ENCODE measurements at regions not wholly inside any gene's neighbourhood (a gene's known extent, or its start where the extent isn't known, plus 50 kb on each side); places are given as distances from the start of the nearest gene placed in this dataset.

GRCh38 chr10:78526347-78526746 is 492.7 kb downstream of the RPS24 start:
- DNase-seq, result no peak

DNA sequence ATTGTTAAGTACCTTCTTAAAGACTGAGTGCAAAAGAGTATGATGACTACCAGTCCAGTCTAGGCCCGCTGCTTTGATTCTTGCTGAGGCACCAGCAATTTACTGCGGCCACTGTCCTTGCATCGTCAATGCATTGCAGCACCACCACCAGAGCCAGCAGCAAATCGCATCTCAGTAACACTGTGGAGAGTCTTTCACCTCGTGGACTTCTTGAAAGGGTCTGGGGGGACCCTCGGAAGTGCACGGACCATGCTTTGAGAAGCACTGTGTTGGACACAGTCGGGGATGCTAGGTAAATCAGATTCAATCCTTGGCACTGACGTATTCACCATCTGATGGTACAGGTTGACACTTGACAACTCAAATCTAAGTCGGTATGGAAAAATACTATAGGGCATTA is 493.6 kb downstream of the RPS24 start:
- no peak for DNase-seq

DNA sequence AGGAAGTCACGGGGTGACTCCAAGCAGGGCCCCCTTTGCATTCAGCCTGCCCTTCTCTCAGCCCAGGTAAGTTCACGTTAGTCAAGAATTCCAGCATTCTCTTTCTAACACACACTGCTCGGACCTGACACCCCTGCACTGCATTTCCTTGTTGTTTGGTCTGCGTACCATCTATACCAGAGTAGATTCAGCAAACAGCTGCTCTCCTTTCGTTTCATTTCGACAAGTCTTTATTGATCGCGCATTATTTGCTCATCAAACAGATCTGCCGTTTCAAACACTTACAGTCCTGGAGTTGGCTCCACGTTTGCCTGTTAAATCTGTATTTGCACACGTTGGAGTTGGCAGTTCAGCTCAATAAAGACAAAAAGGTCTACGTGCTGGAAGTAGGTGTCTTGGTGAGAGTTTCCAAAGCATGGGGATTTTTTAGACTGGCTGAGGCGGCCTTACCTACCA is 495.1 kb downstream of the RPS24 start:
- no peak for DNase-seq

DNA sequence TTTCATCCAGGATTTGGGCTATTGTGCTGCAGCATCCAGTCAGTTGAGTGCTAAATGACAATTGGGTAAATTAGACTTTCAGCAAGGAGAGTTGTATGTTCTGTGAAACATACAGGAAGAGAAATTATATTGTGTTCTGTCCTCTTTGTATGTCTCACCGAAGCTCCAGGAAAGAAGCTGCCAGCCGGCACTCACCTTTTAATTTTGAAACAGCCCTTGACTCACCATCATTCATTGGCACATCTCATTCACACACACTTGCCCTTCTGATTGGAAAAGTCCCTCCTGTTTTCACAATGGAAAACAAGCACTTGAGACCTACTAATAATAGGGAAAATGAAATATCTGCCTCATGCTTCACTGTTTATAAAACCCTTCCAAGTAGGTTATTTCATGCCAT is 495.6 kb downstream of the RPS24 start:
- no peak for DNase-seq

GRCh38 chr10:78531088-78531487 is 497.4 kb downstream of the RPS24 start:
- DNase-seq, result no peak

DNA sequence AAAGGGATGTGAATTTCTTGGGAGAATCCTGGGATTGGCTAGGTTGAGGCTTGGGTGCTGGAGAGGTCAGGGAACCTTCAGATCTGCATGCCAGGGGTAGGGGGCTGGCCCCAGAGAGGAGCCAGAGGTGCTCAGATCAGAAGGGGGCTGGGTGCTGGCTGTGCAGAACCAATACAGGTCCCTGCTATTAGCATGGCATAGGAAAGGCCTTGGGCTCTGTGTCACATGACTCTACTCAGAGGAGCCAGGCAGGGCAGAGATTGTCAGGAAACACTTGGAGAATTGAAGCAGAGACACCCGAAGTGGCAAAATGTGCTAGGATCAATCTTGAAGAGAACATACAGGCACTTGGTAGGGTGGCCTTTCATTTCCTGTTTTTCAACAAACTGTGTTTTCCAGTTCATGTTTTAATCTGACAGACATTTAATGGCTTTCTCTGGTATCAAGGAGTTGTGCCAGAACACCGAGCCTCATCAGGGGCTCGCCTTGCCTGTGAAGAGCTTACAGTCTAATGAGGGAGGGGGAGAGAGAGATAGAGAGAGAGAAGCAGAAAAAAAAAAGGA is 498.9 kb downstream of the RPS24 start:
- no peak for DNase-seq

- no peak for DNase-seq
Observed at GRCh38 chr10:78533098-78533497, 499.4 kb downstream of the RPS24 start.

DNA sequence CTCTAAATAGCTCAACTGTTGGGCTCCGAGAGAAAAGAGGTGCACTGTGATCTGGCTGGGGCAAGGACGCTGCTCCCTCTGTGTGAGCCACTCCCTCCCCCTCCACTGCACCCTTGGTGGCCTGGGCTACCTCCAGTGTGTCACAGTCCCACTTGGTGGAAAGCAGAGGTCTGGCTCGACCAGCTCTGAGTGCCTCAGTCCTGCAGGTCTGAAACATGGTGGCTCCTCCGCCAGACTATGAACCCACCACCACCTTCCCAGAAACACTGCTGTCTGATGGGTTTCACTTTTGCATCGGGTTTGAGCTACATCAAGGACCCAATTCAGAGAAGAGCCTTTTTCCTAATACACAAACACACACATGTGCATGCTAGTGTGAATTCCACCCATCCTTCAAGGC is 500.1 kb downstream of the RPS24 start:
- DNase-seq, result no peak

DNA sequence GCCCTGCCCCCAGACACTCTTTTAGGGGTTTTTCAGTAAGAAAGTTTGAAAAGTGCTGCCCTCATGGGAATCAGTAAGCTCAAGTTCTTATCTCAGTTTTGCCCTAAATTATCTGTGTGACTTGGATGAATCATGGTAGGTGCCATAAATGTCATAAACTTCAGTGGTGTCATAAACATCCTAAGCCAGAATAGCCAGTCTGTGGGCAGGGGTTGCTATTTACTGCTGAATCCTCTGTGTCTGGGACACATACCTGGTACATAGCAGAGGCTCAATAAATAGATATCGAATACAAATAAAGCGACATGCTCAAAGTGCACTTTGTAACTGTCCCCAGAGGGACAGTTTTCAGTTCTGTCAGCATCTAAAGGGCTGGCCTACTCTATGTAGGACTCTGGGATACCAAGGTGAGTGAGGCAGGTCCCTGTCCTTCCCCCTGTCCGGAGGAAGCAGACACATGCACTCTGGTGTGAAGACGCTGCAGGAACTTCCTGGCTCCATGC is 502.1 kb downstream of the RPS24 start:
- no peak for DNase-seq

- no peak for DNase-seq
Observed at GRCh38 chr10:78537018-78537417, 503.4 kb downstream of the RPS24 start.

GRCh38 chr10:78539247-78539766 is 505.6 kb downstream of the RPS24 start:
- DNase-seq, result no peak

DNA sequence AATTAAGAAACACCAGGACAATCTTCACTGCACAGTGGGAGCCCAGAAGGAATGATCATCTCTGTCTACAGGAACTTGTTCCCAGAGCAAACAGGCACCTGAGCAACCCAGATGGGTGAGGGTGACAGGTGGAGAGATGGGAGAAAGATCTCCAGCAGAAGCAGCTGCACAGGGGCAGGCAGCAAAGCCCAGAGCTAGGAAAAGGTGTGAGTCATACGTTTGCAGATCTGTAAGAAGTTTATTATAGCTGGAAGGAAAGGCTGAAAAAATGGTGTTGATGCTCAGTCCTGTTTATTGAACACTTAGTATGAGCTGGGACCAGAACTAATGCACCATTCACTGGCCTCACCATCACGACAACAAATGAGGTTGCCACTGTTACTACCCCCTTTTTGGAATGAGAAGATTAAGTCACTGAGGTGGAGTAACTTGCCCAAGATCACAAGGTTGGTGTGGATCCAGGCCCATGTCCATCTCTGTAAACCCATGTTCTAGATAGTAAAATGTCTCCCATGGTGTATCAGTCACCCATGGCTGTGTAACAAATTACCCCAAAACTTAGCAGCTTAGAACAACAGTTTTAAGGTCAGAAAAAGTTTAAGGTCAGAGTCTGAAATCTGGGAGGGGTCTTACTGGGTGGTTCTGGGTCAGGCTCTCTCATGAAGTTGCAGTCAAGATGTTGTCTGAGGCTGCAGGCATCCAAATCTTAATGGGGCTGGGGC is 506.9 kb downstream of the RPS24 start:
- no peak for DNase-seq

- DNase-seq, result no peak
Observed at GRCh38 chr10:78541481-78542140, 507.9 kb downstream of the RPS24 start.

- no peak for DNase-seq
Observed at GRCh38 chr10:78542141-78542489, 508.5 kb downstream of the RPS24 start.

DNA sequence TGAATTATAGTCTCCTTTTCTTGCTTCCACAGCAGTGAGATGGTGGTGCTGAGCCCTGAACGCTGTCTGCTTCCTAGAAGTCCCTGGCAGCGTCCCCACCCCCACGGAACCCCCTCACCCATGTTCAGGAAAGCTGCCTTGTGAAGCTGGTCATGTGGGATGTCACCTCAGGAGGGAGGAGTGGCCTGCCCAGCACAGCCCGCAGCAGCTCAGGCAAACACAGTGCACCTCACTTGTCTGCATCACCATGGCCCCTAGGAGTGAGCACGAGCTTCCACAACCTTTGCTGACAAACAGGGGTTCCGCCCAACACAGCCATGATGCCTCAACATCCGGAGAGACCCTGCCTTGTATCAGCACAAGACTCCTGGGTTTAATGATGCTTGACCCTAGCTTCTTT is 508.9 kb downstream of the RPS24 start:
- no peak for DNase-seq

DNA sequence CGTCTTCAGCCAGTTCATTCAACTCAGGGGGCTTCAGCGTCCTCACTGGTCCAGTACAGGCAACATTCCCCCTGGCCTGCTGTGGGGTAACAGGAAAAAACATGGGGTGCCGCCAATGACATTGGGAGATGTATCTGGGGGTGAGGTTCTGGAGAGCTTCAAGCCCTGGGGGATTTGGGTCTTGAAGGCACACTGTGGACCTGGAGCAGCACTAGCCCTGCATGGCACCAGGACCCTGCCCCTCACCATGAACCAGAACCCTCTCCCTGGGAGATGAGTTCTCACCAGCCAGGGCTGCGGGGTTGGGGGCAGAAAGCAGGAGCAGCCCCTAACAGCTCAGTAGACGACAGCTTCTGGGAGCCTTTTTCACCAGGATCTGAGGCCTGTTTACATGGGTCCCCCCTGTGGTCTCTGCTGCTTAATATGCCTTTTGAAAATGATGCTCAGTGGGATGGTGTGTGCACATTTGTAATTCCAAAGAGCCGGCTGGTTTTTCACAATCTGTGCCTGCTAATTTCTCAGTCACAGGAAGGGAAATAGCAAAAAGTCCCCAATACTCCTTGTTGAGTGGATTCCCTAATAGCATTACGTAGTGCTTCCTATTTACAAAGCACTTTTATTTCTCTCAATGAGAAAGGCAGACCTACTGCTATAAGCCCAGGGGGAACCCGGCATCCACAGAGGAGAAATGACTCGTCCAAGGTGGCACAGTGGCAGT is 509.5 kb downstream of the RPS24 start:
- no peak for DNase-seq

DNA sequence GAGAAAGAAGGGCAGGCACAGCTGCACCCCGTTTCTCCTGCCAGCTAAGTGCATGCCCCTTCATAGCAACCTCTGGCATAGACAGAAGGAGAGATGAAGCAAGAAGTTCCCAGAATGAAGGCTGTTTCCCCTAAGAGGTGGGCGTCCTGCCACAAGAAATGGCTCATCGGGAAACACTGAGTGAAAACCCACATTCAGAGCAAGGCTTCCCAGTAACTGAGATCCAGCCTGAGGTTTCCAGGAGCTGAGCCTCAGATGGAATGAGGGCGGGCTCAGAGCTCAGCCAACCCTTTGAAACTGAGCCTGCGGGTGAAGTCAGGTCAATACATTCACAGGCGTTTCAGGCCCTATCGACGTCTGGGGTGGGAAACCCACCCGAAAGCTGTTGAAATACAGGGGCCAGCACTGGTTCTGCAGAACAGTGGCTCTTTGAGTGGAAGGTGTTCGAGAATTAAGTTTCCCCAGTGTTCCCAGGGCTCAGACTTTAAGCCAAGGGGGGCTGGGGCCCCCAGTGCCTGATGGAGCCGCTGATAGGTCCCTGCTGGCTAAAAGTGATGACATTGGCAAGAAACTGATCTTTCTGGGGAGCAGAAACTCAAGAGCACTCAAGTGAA is 510.2 kb downstream of the RPS24 start:
- no peak for DNase-seq

- no peak for DNase-seq
Observed at GRCh38 chr10:78544423-78545090, 510.9 kb downstream of the RPS24 start.

DNA sequence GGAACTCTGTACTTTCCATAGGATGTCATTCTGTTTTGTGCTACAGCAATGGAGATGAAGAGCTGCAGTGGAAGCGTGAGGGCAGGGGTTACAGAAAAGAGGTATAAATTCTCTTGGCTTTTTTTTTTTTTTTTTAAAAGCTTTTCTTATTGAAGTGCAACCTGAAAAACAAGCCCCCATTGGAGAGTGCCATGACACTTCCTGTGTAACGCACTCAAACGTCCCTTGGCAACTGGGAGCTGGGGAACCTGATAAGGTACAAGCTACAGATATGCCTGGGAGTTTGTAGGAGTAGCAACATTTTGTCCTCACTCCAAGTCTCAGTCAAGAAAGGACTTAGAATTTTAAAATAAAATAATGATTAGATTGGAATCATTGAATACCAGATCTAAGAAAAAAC is 512.1 kb downstream of the RPS24 start:
- DNase-seq, result no peak

DNA sequence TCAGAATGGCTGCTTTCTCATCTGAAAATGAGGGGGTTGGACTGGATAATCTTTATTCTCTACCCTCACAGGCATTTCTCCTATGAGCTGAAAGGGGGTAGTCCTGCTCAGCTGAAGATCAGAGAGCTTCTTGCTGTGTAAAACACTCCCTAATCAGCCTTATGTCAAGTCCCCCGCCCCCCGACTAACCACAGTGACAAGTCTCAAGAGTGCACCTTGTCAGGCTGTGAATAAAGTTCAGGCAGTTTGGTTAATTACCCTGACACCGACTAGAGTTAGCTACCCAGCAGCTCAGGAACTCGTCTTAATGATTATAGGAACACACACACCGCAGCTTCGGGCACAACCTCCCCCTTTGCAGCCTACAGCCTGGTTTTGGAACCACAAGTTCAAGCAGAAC is 513.7 kb downstream of the RPS24 start:
- no peak for DNase-seq

DNA sequence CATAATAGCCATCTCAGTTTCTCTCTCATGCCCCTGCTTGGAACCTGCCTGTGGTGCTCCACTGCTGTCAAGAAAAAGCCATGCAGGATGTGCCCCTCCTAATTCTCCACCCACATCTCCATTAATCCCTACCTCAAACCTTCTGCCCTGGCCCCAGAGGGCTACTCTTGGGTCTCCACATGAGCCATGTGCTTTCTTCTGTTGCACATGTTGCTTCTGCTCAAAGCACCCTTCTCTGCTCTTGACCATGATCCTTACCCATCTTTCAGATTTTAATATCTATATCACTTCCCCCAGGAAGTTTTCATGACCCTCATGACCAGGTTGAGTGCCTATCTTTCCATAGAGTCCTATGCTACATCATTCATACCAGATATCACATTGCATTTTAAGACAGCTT is 514.2 kb downstream of the RPS24 start:
- no peak for DNase-seq

DNA sequence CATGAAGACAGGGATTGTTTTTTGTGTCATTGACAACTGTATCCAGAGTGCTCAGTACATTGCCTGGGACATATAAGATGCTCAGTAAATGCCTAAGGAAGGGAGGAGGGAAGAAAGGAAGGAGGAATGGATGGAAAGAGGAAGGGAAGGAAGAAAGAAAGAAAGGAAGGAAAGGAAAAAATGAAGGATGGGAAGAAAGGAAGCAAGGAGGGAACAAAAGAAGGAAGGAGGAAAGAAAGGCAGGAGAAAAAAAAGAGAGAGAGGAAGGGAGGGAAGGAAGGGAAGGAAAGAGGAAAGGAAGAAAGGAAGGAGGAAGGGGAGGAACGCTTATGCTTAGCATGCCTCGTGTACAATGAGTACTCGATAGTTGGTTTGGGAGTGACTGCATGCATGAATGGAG is 514.7 kb downstream of the RPS24 start:
- DNase-seq, result no peak
